Panc1 (cell line): ENCODE measurements at regions not wholly inside any gene's neighbourhood (a gene's known extent, or its start where the extent isn't known, plus 50 kb on each side); places are given as distances from the start of the nearest gene placed in this dataset.

Experiments
- REST ChIP-seq, 2 experiments: IDR thresholded peaks; 2 replicates each; pipeline ENCODE4 v1.6.1; 2011 to 2012; ENCODE audit warnings: low read depth in 2 of 2, control low read depth in 1 of 2, low read length in 1 of 2, mild to moderate bottlenecking in 1 of 2, moderate library complexity in 1 of 2; ENCODE audit not compliant: insufficient read depth in 1 of 2
- SIN3A ChIP-seq: IDR thresholded peaks from 2 replicates; pipeline ENCODE4 v1.6.1; 2012; ENCODE audit warnings: low read depth, mild to moderate bottlenecking, low read length, moderate library complexity, borderline replicate concordance; ENCODE audit not compliant: insufficient read depth
- TCF7L2 ChIP-seq: IDR thresholded peaks from 2 replicates; pipeline ENCODE4 v1.6.1; 2011; ENCODE audit warnings: mild to moderate bottlenecking, low read depth, low read length, inconsistent platforms
- TF ChIP-seq, protein P1 (sequence below): fragments of 450-650 bp; IDR thresholded peaks from 2 replicates; pipeline ENCODE4 v1.5.1; 2017; ENCODE audit warnings: mild to moderate bottlenecking

DNA sequence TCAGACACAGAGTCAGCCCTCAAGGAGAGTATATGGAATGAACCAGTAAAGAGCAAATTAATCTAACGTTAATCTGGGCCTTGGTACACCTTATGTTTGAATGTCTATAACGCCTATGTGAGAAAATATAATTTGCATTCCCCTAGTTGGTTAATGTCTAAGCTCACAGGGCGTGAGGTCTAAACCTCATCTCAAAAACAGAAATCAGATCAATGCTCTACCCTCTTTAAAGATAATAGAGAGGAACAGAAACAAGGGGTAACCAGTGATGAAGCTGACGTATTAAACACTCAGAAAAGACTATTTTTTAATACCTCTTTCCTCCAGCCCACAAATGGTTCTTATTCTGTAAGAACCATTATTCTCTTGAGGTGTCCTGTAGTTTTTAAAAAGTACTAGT lies 369.2 kb upstream of the NOCT start:
- TF ChIP-seq, protein P1, sequence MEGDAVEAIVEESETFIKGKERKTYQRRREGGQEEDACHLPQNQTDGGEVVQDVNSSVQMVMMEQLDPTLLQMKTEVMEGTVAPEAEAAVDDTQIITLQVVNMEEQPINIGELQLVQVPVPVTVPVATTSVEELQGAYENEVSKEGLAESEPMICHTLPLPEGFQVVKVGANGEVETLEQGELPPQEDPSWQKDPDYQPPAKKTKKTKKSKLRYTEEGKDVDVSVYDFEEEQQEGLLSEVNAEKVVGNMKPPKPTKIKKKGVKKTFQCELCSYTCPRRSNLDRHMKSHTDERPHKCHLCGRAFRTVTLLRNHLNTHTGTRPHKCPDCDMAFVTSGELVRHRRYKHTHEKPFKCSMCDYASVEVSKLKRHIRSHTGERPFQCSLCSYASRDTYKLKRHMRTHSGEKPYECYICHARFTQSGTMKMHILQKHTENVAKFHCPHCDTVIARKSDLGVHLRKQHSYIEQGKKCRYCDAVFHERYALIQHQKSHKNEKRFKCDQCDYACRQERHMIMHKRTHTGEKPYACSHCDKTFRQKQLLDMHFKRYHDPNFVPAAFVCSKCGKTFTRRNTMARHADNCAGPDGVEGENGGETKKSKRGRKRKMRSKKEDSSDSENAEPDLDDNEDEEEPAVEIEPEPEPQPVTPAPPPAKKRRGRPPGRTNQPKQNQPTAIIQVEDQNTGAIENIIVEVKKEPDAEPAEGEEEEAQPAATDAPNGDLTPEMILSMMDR: no peak
- TF ChIP-seq TCF7L2: no peak
- TF ChIP-seq SIN3A: no peak
- no peak for TF ChIP-seq REST (IDR thresholded peaks at IDR 0.05; ENCODE audit: insufficient read depth in 1 of 2, low read depth in 2 of 2, low read length in 1 of 2)
